ENCODE measurements at regions not wholly inside any gene's neighbourhood (a gene's known extent, or its start where the extent isn't known, plus 50 kb on each side); places are given as distances from the start of the nearest gene placed in this dataset.

DNA sequence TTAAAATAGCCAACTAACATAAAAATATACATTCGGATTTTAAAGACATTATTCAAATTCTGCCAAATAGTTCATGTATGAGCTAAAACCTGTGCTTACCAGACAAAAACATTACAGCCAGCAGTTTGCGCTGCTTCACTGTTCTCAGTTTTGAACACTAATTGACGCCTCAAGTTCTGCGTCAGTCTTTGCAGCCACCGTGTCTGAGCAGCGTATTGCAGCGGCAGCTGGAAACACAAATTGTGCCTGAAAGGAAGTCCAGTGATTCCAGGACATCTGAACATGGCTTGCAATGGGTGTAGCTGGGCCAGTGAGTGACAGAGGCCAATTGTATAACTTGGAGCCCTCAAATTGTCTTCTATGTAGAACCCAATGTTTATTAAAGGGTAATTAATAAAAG, 267.6 kb downstream of the TFCP2L1 start:
- no peak overlapping the region for H3K4me3 ChIP-seq (ENCODE audit: low read depth, low read length)
- H3K27me3 ChIP-seq (ENCODE audit: control insufficient read depth, insufficient read depth, low read length), result peaks cover 4% of the 10 kb centered on the region
- CTCF ChIA-PET, result no interaction called here
- TF ChIP-seq, protein P1, sequence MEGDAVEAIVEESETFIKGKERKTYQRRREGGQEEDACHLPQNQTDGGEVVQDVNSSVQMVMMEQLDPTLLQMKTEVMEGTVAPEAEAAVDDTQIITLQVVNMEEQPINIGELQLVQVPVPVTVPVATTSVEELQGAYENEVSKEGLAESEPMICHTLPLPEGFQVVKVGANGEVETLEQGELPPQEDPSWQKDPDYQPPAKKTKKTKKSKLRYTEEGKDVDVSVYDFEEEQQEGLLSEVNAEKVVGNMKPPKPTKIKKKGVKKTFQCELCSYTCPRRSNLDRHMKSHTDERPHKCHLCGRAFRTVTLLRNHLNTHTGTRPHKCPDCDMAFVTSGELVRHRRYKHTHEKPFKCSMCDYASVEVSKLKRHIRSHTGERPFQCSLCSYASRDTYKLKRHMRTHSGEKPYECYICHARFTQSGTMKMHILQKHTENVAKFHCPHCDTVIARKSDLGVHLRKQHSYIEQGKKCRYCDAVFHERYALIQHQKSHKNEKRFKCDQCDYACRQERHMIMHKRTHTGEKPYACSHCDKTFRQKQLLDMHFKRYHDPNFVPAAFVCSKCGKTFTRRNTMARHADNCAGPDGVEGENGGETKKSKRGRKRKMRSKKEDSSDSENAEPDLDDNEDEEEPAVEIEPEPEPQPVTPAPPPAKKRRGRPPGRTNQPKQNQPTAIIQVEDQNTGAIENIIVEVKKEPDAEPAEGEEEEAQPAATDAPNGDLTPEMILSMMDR (IDR thresholded peaks at IDR 0.05; ENCODE audit: insufficient read depth, low read depth, low read length), result no peak
- no peak for DNase-seq (ENCODE audit: low read depth)
- POLR2A ChIA-PET, result no interaction called here
- H3K36me3 ChIP-seq (ENCODE audit: control insufficient read depth, insufficient read depth, low read length), result no peaks in the 10 kb centered on the region

DNA sequence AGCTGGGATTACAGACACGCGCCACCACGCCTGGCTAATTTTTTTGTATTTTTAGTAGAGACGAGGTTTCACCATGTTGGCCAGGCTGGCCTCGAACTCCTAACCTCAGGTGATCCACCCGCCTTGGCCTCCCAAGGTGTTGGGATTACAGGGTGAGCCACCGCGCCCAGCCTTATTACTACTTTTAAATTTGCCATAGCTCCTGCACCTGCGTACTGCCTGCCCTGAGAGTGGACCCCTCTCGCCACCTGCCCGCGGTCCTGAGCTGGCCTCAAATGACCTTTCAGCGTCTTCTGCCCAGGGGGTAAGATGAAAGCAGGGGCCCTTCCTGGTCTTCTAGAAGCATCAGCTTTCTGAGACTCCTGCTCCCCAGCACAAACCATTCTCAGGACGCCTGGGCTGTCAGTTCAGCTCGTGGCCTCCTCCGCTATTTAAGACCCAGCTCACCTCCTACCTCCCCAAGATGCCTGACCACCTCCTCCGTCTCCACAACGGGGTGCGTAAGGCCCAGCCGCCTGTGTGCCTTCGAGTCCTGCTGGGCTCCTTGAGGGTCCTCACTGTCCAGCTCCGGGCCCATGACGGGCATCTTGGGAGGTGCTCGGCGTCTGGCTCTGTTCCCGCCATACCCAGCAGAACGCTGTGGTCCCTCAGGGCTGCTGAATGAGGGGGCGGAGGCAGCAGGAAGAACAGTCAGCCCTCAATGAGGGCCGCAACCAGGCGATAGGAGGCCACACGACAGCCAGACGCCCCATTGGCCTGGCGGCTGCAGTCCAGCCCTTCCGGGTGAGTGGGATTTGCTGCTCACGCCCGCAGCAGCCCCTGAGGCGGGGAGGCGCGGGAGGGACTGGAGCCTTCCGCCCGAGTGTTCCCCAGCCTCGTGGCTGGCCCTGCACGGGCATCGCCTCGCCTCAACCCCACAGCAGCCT, 266.6 kb downstream of the TFCP2L1 start:
- no peaks in the 10 kb centered on the region for H3K36me3 ChIP-seq (ENCODE audit: control insufficient read depth, insufficient read depth, low read length)
- no peak for DNase-seq (ENCODE audit: low read depth)
- peaks cover 4% of the 10 kb centered on the region for H3K27me3 ChIP-seq (ENCODE audit: control insufficient read depth, insufficient read depth, low read length)
- TF ChIP-seq, protein P1 (IDR thresholded peaks at IDR 0.05; ENCODE audit: insufficient read depth, low read depth, low read length), result no peak
- CTCF ChIA-PET, result no interaction called here
- H3K4me3 ChIP-seq (ENCODE audit: low read depth, low read length), result no peak overlapping the region
- POLR2A ChIA-PET, result no interaction called here

DNA sequence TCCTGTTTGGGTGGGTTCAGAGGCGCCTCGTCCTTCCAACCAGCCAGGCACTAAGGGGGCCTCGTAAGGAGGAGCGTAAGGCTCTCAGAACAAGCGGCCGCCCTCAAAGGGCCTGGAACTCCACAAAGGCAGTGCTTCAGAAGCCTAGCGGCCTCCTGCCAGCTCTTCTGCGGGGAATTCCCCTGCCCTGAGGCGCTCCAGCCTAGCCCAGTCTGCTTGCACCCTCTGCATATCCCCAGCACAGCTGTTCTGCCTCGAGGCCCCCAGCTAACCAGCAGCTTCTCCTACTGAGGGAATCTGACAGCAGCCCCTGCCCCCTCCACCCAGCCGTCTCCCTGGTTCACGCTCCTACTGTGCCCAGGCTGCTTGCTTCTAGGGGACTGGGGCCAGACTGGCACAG, 265.9 kb downstream of the TFCP2L1 start:
- POLR2A ChIA-PET, result no interaction called here
- CTCF ChIA-PET, result no interaction called here
- no peak for DNase-seq (ENCODE audit: low read depth)

DNA sequence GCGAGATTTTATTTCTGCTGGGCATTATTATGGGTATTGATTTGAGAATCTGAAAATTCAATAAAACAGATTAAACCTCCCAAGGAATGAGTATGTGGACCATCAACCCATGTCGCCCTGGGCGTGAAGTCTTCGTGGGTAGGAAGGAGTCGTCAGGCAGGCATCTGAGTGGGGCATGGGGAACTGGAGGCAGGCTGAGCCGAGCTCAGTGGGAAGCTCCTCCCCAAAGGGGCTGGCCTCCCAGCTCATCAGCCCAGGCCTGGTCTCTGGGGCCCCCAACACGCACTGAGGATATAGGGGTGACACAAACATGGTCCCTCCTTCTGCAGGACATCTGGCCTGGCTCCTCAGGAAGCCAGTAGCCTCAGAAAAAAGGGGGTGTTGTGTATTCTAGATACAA, 265.2 kb downstream of the TFCP2L1 start:
- TF ChIP-seq, protein P1 (IDR thresholded peaks at IDR 0.05; ENCODE audit: insufficient read depth, low read depth, low read length), result no peak
- no peak for DNase-seq (ENCODE audit: low read depth)
- ChIA-PET POLR2A (no interaction called here), CTCF (no interaction called here)
- peaks cover 4% of the 10 kb centered on the region; the same call in 1 of the 2 replicates for H3K27me3 ChIP-seq (ENCODE audit: control insufficient read depth, insufficient read depth, low read length)
- H3K4me3 ChIP-seq (ENCODE audit: low read depth, low read length), result no peak overlapping the region
- H3K36me3 ChIP-seq (ENCODE audit: control insufficient read depth, insufficient read depth, low read length), result no peaks in the 10 kb centered on the region

More for the DNA sequence above, 265.9 kb downstream of the TFCP2L1 start:
- peaks cover 4% of the 10 kb centered on the region for H3K27me3 ChIP-seq (ENCODE audit: control insufficient read depth, insufficient read depth, low read length)
- no peaks in the 10 kb centered on the region for H3K36me3 ChIP-seq (ENCODE audit: control insufficient read depth, insufficient read depth, low read length)
- TF ChIP-seq, protein P1 (IDR thresholded peaks at IDR 0.05; ENCODE audit: insufficient read depth, low read depth, low read length), result no peak
- no peak overlapping the region for H3K4me3 ChIP-seq (ENCODE audit: low read depth, low read length)

DNA sequence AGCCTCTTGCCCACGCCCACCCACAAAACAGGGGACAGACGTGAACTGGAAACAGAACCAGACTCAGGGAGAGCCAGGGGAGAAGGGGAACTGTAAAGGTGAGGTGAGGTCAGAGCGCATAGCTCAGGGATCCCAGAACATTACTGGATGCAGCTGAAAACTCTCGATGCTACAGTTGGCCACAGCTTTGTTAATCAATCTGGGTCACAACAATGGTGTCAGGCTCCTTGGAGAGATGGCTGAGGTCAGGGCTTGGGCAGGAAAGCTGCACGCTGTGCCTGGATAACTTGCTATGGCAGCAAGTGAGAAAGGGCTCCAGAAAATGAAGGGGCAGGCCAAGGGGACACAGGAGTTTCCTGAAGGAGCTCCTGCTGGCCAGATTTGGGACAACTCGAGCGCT, 263.3 kb downstream of the TFCP2L1 start:
- TF ChIP-seq, protein P1 (IDR thresholded peaks at IDR 0.05; ENCODE audit: insufficient read depth, low read depth, low read length), result no peak
- DNase-seq (ENCODE audit: low read depth), result no peak
- Histone ChIP-seq H3K36me3 (ENCODE audit: control insufficient read depth, insufficient read depth, low read length) (no peaks in the 10 kb centered on the region), H3K27me3 (ENCODE audit: control insufficient read depth, insufficient read depth, low read length) (peaks cover 3% of the 10 kb centered on the region; the same call in 1 of the 2 replicates), H3K4me3 (ENCODE audit: low read depth, low read length) (no peak overlapping the region)
- CTCF ChIA-PET, result interaction anchor here (1.6 kb wide), 1 partner anchor 15 kb away, joined by 3 read pairs; no protein-coding TSS in a partner anchor
- POLR2A ChIA-PET, result no interaction called here

All from BJ (cell line).